Bronchial epithelial cell (primary cell): ENCODE measurements at regions not wholly inside any gene's neighbourhood (a gene's known extent, or its start where the extent isn't known, plus 50 kb on each side); places are given as distances from the start of the nearest gene placed in this dataset.

Source experiments
- DNase-seq: peaks from one replicate; pipeline ENCODE4 v3.0.0-alpha.2; 2010; ENCODE audit warnings: low read depth
- FAIRE-seq: peaks from 2 replicates; lab custom pipeline; 2011; peaks lifted over from hg19 to GRCh38; lab: Jason Lieb, UNC
- H3K27me3 ChIP-seq: 2 replicates; pipeline ENCODE4 v1.5.1; 2011; ENCODE audit warnings: low read length; ENCODE audit not compliant: control insufficient read depth, insufficient read depth
- H3K36me3 ChIP-seq: 2 replicates; pipeline ENCODE4 v1.5.1; 2011; ENCODE audit warnings: low read length; ENCODE audit not compliant: control insufficient read depth, insufficient read depth
- H3K4me3 ChIP-seq: 2 replicates; pipeline ENCODE4 v1.5.1; 2011; ENCODE audit warnings: mild to moderate bottlenecking, low read depth, low read length, control low read depth
- CTCF ChIP-seq: IDR thresholded peaks from 2 replicates; pipeline ENCODE4 v1.5.1; 2011; ENCODE audit warnings: mild to moderate bottlenecking, moderate library complexity, low read length, control low read depth, inconsistent platforms; ENCODE audit not compliant: insufficient read depth, severe bottlenecking

- Histone ChIP-seq H3K4me3 (no peak overlapping the region), H3K36me3 (no peaks in the 10 kb centered on the region), H3K27me3 (no peaks in the 10 kb centered on the region)
- DNase-seq (no peak), FAIRE-seq (no peak)
- TF ChIP-seq CTCF, result no peak
Observed at GRCh38 chr18:45506951-45507350, 108.3 kb upstream of the SLC14A2 start.

- no peak for FAIRE-seq
- H3K4me3 ChIP-seq, result no peak overlapping the region
- no peak for TF ChIP-seq CTCF
- DNase-seq, result no peak
- H3K36me3 ChIP-seq, result no peaks in the 10 kb centered on the region
- no peaks in the 10 kb centered on the region for H3K27me3 ChIP-seq
Observed at GRCh38 chr18:45509535-45509934, 105.7 kb upstream of the SLC14A2 start.

GRCh38 chr18:45510656-45511055 is 104.6 kb upstream of the SLC14A2 start:
- Histone ChIP-seq H3K27me3 (no peaks in the 10 kb centered on the region), H3K4me3 (no peak overlapping the region), H3K36me3 (no peaks in the 10 kb centered on the region)
- DNase-seq (no peak), FAIRE-seq (no peak)
- no peak for TF ChIP-seq CTCF

GRCh38 chr18:45512363-45512953 is 102.8 kb upstream of the SLC14A2 start:
- TF ChIP-seq CTCF, result no peak
- Histone ChIP-seq H3K4me3 (no peak overlapping the region), H3K36me3 (no peaks in the 10 kb centered on the region), H3K27me3 (peaks cover 2% of the 10 kb centered on the region)
- FAIRE-seq, result no peak
- no peak for DNase-seq

GRCh38 chr18:45517181-45517741 is 98.0 kb upstream of the SLC14A2 start:
- no peak for FAIRE-seq
- H3K36me3 ChIP-seq, result no peaks in the 10 kb centered on the region
- H3K4me3 ChIP-seq, result no peak overlapping the region
- peaks cover 2% of the 10 kb centered on the region for H3K27me3 ChIP-seq
- TF ChIP-seq CTCF, result no peak
- DNase-seq, result no peak
